ENCODE measurements at regions not wholly inside any gene's neighbourhood (a gene's known extent, or its start where the extent isn't known, plus 50 kb on each side); places are given as distances from the start of the nearest gene placed in this dataset.

GRCh38 chr14:81829447-81829846 is 295.8 kb upstream of the SEL1L start:
- TF ChIP-seq CTCF (IDR thresholded peaks at IDR 0.05; ENCODE audit: low read length) (no peak), EZH2 (IDR thresholded peaks at IDR 0.05; ENCODE audit: borderline replicate concordance, low read length) (no peak)
